ENCODE measurements at regions not wholly inside any gene's neighbourhood (a gene's known extent, or its start where the extent isn't known, plus 50 kb on each side); places are given as distances from the start of the nearest gene placed in this dataset.

DNA sequence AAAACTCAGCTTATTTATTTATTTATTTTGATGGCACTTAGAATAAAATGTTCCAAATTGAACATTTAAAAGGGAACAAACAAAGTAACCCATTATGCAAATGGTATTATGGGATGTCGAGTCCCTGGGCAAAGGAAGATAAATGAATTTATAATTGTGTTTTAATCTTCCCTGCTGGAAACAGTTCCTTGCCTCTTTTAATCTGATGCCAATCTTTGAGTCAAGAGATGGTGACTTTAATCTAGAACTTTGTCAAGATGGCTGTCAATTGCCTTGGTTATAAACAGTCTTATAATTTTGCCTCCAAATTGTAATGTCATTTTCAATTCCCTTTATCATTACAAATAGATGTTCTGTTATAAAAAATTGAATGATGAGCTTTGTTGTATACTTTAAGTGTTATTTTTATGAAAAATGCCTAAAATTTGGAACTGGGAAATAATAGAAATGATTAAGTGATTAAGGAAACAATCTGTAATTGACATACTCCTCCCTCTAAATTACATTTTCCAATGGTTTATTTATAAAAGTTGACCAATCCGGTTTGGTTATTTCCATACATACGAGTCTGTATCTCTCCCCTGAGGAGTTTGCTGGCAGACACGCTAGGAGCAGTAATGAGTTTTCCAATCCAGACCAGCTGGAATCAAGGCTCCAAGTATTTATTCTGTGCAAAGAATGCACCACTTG, 134.9 kb upstream of the FRMD6 start:
- Histone ChIP-seq H3K27me3 (ENCODE audit: control insufficient read depth, insufficient read depth, low read length) (no peaks in the 10 kb centered on the region), H3K4me3 (ENCODE audit: low read depth, low read length) (no peak overlapping the region), H3K36me3 (ENCODE audit: control insufficient read depth, insufficient read depth, low read length) (no peaks in the 10 kb centered on the region)
- DNase-seq (ENCODE audit: low read depth), result no peak
- TF ChIP-seq, protein P1, sequence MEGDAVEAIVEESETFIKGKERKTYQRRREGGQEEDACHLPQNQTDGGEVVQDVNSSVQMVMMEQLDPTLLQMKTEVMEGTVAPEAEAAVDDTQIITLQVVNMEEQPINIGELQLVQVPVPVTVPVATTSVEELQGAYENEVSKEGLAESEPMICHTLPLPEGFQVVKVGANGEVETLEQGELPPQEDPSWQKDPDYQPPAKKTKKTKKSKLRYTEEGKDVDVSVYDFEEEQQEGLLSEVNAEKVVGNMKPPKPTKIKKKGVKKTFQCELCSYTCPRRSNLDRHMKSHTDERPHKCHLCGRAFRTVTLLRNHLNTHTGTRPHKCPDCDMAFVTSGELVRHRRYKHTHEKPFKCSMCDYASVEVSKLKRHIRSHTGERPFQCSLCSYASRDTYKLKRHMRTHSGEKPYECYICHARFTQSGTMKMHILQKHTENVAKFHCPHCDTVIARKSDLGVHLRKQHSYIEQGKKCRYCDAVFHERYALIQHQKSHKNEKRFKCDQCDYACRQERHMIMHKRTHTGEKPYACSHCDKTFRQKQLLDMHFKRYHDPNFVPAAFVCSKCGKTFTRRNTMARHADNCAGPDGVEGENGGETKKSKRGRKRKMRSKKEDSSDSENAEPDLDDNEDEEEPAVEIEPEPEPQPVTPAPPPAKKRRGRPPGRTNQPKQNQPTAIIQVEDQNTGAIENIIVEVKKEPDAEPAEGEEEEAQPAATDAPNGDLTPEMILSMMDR (IDR thresholded peaks at IDR 0.05; ENCODE audit: insufficient read depth, low read length, poor library complexity, severe bottlenecking), result no peak

DNA sequence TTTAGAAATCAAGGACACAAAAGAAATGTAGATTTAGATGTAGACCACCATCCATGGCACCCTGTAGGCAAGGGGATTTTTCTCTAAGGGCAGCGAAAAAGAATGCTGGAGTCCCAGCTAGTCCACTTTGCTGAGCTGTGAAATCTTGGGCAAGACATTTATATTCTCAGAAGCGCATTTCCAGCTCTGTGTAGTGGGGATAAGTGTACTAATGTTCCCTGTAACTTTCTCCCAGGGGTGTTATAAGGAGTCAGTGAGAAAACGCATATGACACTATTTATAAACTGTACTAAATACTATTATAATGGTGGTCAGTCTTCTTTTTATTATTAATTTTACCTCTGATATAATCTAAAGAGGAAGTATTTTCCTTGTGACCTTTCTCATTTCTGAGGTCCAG, 133.4 kb upstream of the FRMD6 start:
- Histone ChIP-seq H3K36me3 (ENCODE audit: control insufficient read depth, insufficient read depth, low read length) (no peaks in the 10 kb centered on the region), H3K4me3 (ENCODE audit: low read depth, low read length) (no peak overlapping the region), H3K27me3 (ENCODE audit: control insufficient read depth, insufficient read depth, low read length) (no peaks in the 10 kb centered on the region)
- DNase-seq (ENCODE audit: low read depth), result no peak
- TF ChIP-seq, protein P1 (IDR thresholded peaks at IDR 0.05; ENCODE audit: insufficient read depth, low read length, poor library complexity, severe bottlenecking), result no peak

- DNase-seq (ENCODE audit: low read depth), result no peak
- no peaks in the 10 kb centered on the region for H3K36me3 ChIP-seq (ENCODE audit: control insufficient read depth, insufficient read depth, low read length)
- no peak overlapping the region for H3K4me3 ChIP-seq (ENCODE audit: low read depth, low read length)
- TF ChIP-seq, protein P1 (IDR thresholded peaks at IDR 0.05; ENCODE audit: insufficient read depth, low read length, poor library complexity, severe bottlenecking), result no peak
- H3K27me3 ChIP-seq (ENCODE audit: control insufficient read depth, insufficient read depth, low read length), result no peaks in the 10 kb centered on the region
These were observed 133.0 kb upstream of the FRMD6 start for GRCh38 chr14:51518711-51519110.

DNA sequence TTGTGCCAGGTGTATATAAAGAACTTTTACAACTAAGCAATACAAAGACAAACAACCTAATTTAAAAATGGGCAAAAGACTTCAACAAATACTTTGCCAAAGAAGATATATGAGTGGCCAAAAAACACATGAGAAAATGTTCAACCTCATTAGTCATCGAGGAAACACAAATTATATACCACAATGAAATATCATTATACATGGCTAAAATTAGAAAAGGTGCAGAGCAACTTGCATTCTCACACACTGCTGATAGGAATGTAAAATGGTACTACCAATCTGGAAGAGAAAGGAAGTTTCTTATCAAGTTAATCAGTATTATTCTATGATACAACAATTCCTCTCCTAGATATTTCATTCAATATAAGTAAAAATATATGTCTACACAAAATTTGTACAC, 131.6 kb upstream of the FRMD6 start:
- no peak for DNase-seq (ENCODE audit: low read depth)
- no peaks in the 10 kb centered on the region for H3K27me3 ChIP-seq (ENCODE audit: control insufficient read depth, insufficient read depth, low read length)
- TF ChIP-seq, protein P1 (IDR thresholded peaks at IDR 0.05; ENCODE audit: insufficient read depth, low read length, poor library complexity, severe bottlenecking), result no peak

DNA sequence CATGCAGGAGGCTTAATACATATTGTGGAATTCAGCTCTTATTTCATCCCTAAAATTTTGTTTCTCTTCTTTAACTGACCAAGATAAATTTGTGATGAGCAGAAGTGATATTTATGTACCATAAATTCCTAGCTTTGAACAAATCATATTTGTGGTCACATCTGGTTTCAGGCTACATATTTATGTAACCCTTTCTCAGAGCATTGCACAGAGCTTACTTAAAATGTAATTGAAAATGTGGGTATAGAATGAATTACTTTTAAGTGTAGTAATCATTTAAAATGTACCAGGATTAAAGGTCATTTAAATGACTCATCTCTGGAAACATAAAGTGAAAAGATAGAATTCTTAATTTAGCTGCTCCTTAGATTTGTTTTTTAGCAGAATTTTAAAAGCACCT, 129.9 kb upstream of the FRMD6 start:
- no peak for DNase-seq (ENCODE audit: low read depth)
- Histone ChIP-seq H3K36me3 (ENCODE audit: control insufficient read depth, insufficient read depth, low read length) (no peaks in the 10 kb centered on the region), H3K27me3 (ENCODE audit: control insufficient read depth, insufficient read depth, low read length) (no peaks in the 10 kb centered on the region), H3K4me3 (ENCODE audit: low read depth, low read length) (no peak overlapping the region)
- TF ChIP-seq, protein P1 (IDR thresholded peaks at IDR 0.05; ENCODE audit: insufficient read depth, low read length, poor library complexity, severe bottlenecking), result no peak

More for the DNA sequence above, 131.6 kb upstream of the FRMD6 start:
- no peak overlapping the region for H3K4me3 ChIP-seq (ENCODE audit: low read depth, low read length)
- no peaks in the 10 kb centered on the region for H3K36me3 ChIP-seq (ENCODE audit: control insufficient read depth, insufficient read depth, low read length)

DNA sequence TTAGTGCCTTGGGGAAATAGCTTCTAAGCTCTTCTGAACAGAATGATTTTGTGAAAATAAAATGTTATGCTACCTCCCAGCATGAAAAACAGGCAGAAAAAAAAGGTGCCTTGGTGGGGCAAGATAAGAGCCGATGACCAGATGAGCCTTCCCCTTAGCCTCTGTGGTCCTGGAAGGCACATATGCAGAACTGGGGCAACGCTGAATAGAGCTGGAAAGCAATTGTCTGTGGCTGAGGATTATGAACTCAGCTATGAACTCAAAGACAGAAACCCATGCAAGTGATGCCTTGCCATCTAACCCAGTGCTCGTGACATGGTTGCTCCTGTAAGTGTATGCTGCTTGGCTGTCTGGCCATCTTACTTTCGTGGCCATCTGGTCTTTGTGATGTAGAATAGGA, 128.5 kb upstream of the FRMD6 start:
- no peak overlapping the region for H3K4me3 ChIP-seq (ENCODE audit: low read depth, low read length)
- H3K27me3 ChIP-seq (ENCODE audit: control insufficient read depth, insufficient read depth, low read length), result no peaks in the 10 kb centered on the region
- H3K36me3 ChIP-seq (ENCODE audit: control insufficient read depth, insufficient read depth, low read length), result no peaks in the 10 kb centered on the region
- TF ChIP-seq, protein P1 (IDR thresholded peaks at IDR 0.05; ENCODE audit: insufficient read depth, low read length, poor library complexity, severe bottlenecking), result no peak
- no peak for DNase-seq (ENCODE audit: low read depth)

Data from kidney epithelial cell (primary cell).